Urinary bladder (tissue), 3 donors: ENCODE measurements at regions not wholly inside any gene's neighbourhood (a gene's known extent, or its start where the extent isn't known, plus 50 kb on each side); places are given as distances from the start of the nearest gene placed in this dataset.
"Not testable (repeated sequence)": the region's sequence is repeated elsewhere in the genome, so short reads cannot be mapped to it uniquely, and the experiment has no call there.

ENCODE experiments used
- DNase-seq: peaks from one replicate; pipeline ENCODE4 v3.0.0-alpha.2; 2015; ENCODE audit errors: extremely low spot score
- H3K27ac ChIP-seq: one replicate; pipeline ENCODE4 v1.5.1; 2013; ENCODE audit warnings: low read depth, mild to moderate bottlenecking, moderate library complexity
- H3K36me3 ChIP-seq: one replicate; pipeline ENCODE4 v1.6.1; 2013; ENCODE audit warnings: mild to moderate bottlenecking, moderate library complexity; ENCODE audit not compliant: insufficient read depth
- H3K4me1 ChIP-seq: one replicate; pipeline ENCODE4 v1.6.1; 2013; ENCODE audit warnings: mild to moderate bottlenecking, moderate library complexity; ENCODE audit not compliant: insufficient read depth
- H3K4me3 ChIP-seq: one replicate; pipeline ENCODE4 v1.5.1; 2013; ENCODE audit warnings: low read depth, low read length
- WGBS: extraction: QIAGEN DNeasy Blood & Tissue Kit; methylation state at CpG from one replicate; pipeline ENCODE4 v1.1.7; 2013; 5-methylcytosine and 5-hydroxymethylcytosine counted together
- donor health status: healthy with polysubstance abuse.
- donor health status: healthy.

- Histone ChIP-seq H3K4me3 (no peak overlapping the region), H3K36me3 (no peaks in the 10 kb centered on the region), H3K4me1 (peaks cover 1% of the 10 kb centered on the region), H3K27ac (no peak overlapping the region)
- no peak for DNase-seq
These were observed 221.3 kb upstream of the MSX2 start for GRCh38 chr5:174503086-174503460.

- Histone ChIP-seq H3K27ac (peak overlapping the region; percentile 62), H3K4me1 (peaks cover 1% of the 10 kb centered on the region), H3K4me3 (no peak overlapping the region), H3K36me3 (no peaks in the 10 kb centered on the region)
- 24% methylated on average over 17 of the region's 17 CpGs for WGBS
- peak; percentile 64 for DNase-seq
These were observed 220.7 kb upstream of the MSX2 start for GRCh38 chr5:174503461-174504265.

DNA sequence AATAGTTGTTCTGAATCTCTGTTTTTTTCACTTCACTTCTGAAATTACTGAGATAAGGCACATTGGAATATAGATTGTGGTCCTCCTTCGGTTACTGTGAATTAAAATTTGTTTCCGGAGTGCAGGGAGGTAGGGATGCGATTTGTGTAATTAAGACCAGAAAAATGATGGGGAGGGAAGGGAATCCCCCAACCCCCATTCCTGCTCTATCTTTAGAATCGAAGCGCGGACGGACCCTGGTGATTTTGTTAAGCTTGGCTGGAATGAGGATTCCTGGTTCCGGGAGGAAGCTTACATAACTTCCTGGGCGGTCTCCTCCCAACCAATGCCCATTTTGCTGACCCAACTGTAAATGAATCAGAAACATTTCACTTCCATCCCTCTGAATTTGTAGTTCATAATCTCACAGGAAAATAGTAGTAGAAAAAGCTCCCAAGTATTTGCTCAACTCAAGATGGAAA lies 220.1 kb upstream of the MSX2 start:
- WGBS = 16% methylated on average over 9 of the region's 9 CpGs
- H3K4me3 ChIP-seq = no peak overlapping the region

GRCh38 chr5:174505621-174506020 lies 218.8 kb upstream of the MSX2 start:
- Histone ChIP-seq H3K27ac (no peak overlapping the region), H3K4me1 (peaks cover 1% of the 10 kb centered on the region), H3K36me3 (no peaks in the 10 kb centered on the region), H3K4me3 (no peak overlapping the region)
- 47% methylated on average over 4 of the region's 4 CpGs for WGBS
- peak; percentile 45 for DNase-seq

More for the DNA sequence above, 220.1 kb upstream of the MSX2 start:
- H3K4me1 ChIP-seq = peaks cover 1% of the 10 kb centered on the region
- H3K36me3 ChIP-seq = no peaks in the 10 kb centered on the region
- no peak overlapping the region for H3K27ac ChIP-seq
- DNase-seq = no peak

DNA sequence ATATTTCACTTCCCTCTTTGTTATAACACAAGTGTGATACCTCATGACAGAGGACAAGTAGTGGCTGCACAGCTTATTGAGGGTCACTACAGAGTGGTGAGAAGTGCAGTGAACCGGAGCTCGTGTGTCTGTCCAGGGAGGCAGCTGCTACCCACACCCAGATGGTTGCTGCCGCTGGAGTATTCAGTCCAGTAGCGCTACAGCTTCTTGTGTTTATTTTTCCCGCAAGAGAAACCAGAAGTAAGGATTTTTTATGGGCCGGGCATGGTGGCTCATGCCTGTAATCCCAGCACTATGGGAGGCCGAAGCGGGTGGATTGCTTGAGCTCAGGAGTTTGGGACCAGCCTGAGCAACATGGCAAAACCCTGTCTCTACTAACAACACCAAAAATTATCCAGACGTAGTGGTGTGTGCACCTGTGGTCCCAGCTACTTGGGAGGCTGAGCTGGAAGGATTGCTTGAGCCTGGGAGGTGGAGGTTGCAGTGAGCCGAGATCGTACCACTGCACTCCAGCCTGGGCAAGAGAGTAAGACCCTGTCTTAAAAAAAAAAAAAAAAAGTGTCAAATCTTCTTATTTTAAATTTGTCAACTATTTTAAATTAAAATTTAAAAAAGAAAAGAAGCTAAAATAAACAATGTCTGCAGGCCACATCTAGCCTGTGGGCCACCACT lies 213.5 kb upstream of the MSX2 start:
- not testable (repeated sequence) for H3K4me1 ChIP-seq, H3K4me3 ChIP-seq, DNase-seq, H3K36me3 ChIP-seq, H3K27ac ChIP-seq
- 67% methylated on average over 11 of the region's 11 CpGs for WGBS

GRCh38 chr5:174511714-174512253 lies 212.6 kb upstream of the MSX2 start:
- no peaks in the 10 kb centered on the region for H3K4me1 ChIP-seq
- H3K4me3 ChIP-seq = no peak overlapping the region
- no peak for DNase-seq
- H3K36me3 ChIP-seq = no peaks in the 10 kb centered on the region
- H3K27ac ChIP-seq = no peak overlapping the region
- WGBS = 67% methylated on average over 5 of the region's 5 CpGs

DNA sequence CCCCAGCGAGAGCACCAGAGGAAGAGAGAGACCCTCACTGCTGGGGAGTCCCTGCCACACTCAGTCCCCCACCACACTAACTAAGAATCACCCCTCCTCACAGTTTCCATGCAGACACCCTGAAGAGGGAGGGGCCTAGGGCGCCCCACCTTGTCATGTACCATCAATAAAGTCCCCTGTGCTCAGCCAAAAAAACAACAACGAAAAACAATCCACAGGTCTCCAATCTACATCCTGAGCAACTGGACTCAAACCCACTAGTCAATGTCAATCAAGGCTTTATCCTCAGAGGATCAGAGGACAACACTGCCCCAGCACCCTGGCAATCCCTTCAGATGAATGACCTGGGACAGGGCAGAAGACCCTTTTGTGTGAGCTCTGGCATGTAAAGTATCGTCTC lies 210.1 kb upstream of the MSX2 start:
- DNase-seq = no peak
- WGBS = 88% methylated on average over 4 of the region's 4 CpGs
- no peaks in the 10 kb centered on the region for H3K4me1 ChIP-seq
- H3K36me3 ChIP-seq = no peaks in the 10 kb centered on the region
- H3K4me3 ChIP-seq = no peak overlapping the region
- H3K27ac ChIP-seq = no peak overlapping the region

GRCh38 chr5:174514983-174515394 lies 209.4 kb upstream of the MSX2 start:
- H3K4me3 ChIP-seq = no peak overlapping the region
- no peaks in the 10 kb centered on the region for H3K36me3 ChIP-seq
- DNase-seq = no peak
- H3K27ac ChIP-seq = no peak overlapping the region
- H3K4me1 ChIP-seq = no peaks in the 10 kb centered on the region
- WGBS = 74% methylated on average over 10 of the region's 10 CpGs

DNA sequence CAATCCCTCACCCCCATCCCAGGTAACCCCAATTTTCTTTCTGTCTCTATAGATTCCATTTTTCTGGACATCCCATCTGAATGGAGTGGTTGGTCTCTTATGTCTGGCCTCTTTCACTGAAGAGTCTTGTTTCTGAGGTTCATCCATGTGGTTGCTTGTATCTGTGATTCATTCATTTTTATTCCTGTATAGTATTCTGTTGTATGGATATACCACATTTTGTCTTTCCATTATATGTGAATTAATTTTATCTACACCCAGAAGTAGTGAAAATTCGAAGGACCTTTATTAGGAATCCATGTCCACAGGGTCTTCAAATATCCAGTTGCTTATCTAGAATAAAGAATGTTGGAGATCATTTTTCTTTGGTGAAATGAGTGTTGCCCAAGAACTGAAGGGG lies 207.6 kb upstream of the MSX2 start:
- 82% methylated on average over 1 of the region's 1 CpG for WGBS
- Histone ChIP-seq H3K4me1 (no peaks in the 10 kb centered on the region), H3K36me3 (no peaks in the 10 kb centered on the region), H3K4me3 (no peak overlapping the region), H3K27ac (no peak overlapping the region)
- no peak for DNase-seq

- Histone ChIP-seq H3K4me3 (no peak overlapping the region), H3K27ac (no peak overlapping the region), H3K4me1 (no peaks in the 10 kb centered on the region), H3K36me3 (no peaks in the 10 kb centered on the region)
- no peak for DNase-seq
- 58% methylated on average over 7 of the region's 7 CpGs for WGBS
These were observed 205.9 kb upstream of the MSX2 start for GRCh38 chr5:174518512-174518911.

DNA sequence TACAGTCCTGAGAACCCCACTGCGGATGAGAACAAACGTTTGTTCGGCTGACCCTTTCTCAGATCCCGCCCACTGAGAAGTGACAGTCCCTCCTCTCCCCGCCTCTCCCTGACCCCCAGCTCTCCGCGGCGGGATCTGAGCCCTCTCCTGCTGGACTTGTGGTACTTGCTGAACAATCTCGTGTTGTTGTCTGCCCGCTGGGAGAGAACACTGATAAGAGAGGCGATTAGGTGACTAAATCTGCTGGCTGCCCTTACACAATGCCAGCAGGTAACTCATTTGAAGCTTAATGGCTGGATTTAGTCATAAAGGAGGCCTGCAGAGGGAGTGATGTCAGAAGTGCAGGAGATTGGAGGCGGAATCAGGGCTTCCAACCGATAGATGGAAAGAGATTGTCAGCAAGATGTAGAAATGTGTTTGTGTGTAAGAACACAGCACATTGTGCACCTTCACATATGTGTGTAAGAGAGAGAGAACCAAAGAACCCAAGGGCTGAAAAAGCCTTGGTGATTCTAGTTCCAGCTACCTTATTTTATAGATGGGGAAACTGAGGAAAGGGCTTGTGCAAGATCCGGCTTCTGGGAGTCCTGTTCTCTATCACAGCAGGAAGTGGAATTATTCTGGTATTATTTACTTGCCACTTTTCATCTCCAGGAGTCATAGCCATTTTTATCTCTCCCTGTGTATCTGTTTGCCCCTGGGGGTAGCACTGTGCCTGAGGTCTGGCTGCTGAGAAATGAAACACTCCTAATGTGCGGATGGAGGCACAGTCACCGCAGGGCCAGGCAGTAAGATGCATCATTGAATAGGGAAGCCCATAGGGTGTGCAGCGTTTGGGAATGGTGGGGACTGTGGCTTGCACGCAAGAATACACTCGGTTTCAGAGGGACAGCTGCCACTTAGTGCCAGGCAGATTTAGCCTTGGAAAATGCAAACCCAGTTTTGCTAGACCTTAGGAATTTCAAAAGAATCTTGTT lies 203.7 kb upstream of the MSX2 start:
- no peak for DNase-seq
- 51% methylated on average over 19 of the region's 19 CpGs for WGBS
- H3K27ac ChIP-seq = no peak overlapping the region
- no peak overlapping the region for H3K4me3 ChIP-seq
- no peaks in the 10 kb centered on the region for H3K36me3 ChIP-seq
- no peaks in the 10 kb centered on the region for H3K4me1 ChIP-seq

GRCh38 chr5:174521449-174521848 lies 202.9 kb upstream of the MSX2 start:
- no peak for DNase-seq
- Histone ChIP-seq H3K27ac (no peak overlapping the region), H3K4me1 (no peaks in the 10 kb centered on the region), H3K4me3 (no peak overlapping the region), H3K36me3 (no peaks in the 10 kb centered on the region)
- 77% methylated on average over 1 of the region's 1 CpG for WGBS

DNA sequence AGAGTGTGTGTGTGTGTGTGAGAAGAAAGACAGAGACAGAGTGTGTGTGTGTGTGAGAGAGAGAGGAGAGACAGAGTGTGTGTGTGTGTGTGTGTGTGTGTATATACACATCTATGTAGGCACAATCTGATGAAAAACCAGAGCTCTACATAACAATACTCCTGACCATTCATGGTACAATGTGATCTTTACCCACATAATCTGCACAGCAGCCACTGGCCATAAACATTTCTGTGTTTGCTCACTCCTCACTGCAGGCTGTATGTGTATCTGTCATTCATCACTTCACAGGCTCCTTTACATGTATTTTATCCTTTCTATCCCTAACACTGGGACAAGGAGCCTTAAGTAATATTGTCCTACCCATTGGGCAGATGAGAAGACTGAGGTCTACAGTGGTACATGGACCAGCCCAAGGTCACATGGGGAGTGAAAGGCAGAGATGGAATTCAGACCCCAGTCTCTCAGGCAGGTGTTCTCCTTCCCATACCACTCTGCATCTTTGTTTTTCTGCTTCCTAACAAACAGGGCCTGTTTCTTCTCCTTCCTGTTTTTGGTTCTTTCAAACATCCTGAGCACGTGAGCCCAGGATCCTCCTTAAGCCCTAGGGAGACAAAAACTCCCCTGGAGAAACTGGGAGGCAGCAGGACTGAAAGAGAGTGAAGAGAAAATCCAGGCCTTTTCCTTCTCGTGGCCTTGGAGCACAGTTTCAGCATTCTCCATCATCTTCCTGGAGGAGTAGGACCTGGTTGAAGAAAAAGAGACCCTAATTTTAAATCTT lies 201.7 kb upstream of the MSX2 start:
- DNase-seq = no peak
- Histone ChIP-seq H3K36me3 (no peaks in the 10 kb centered on the region), H3K4me3 (no peak overlapping the region), H3K27ac (no peak overlapping the region), H3K4me1 (no peaks in the 10 kb centered on the region)
- whole genome bisulfite sequencing = 56% methylated on average over 2 of the region's 2 CpGs
